Ovary (tissue), 3 donors: ENCODE measurements at regions not wholly inside any gene's neighbourhood (a gene's known extent, or its start where the extent isn't known, plus 50 kb on each side); places are given as distances from the start of the nearest gene placed in this dataset.

ENCODE experiments used
- CTCF ChIP-seq, 3 donors: fragments of 450-650 bp in 2 of 3; fragments of 200-600 bp in 1 of 3; IDR thresholded peaks; one replicate each; pipeline versions ENCODE4 v1.5.1 to v1.8.0; 2016 to 2022; ENCODE audit warnings: antibody characterized with exemption in 3 of 3, mild to moderate bottlenecking in 1 of 3
- EP300 ChIP-seq: sonication (generic); formaldehyde crosslinking; IDR thresholded peaks from one replicate; pipeline ENCODE4 v1.6.1; 2017; ENCODE audit warnings: antibody characterized with exemption
- POLR2A ChIP-seq: fragments of 450-650 bp; IDR thresholded peaks from one replicate; pipeline ENCODE4 v1.6.1; 2017; ENCODE audit warnings: antibody characterized with exemption, mild to moderate bottlenecking, moderate library complexity
- donor health status: DM: no; HTN: no; CAD: no.

DNA sequence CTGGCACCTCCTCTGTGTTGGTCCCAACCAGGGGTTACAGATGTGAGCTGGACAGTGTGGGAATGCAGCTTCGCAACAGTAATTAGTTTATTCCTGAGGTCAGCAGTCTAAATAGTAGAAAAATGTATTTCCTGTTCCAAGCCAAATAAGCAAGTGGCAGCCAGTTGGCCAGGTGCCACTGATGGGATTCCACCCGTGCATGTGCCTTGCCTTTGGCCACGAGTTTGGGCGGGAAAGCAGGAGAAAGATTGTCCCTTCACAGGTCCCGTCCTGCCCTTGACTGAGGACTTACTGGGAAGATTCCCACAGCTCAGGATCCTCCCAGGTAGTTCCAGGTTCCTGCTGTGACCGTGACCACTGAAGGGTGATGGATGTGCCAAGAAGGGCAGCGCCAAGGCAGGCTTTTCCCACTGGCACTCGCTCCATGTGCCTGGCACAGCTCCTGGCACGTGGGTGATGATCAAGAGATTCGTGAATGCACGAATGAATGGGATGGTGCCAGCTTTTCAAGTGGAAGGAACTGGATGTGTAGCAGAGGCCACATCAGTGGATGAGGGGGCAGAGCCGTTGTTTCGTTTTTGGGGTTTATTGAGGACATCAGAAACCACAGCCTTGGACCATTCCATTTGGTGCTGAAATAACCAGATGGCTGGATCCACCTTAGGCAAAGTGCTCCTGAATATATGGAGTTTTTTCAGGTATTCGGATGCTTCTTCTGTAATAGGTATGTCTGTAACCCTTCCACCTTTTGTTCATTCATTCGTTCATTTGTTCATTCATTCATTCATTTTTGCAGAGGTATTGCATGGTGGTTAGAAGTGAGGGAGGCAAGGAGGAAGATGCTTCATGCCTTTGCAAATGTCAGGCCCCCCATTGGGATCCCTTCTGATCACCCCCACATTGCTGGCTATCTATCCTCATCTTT lies 62.4 kb upstream of the WNT4 start:
- TF ChIP-seq CTCF (IDR thresholded peaks at IDR 0.05) (no peak), POLR2A (no peak), EP300 (no peak)
